ENCODE measurements at regions not wholly inside any gene's neighbourhood (a gene's known extent, or its start where the extent isn't known, plus 50 kb on each side); places are given as distances from the start of the nearest gene placed in this dataset.
"Not testable (repeated sequence)": the region's sequence is repeated elsewhere in the genome, so short reads cannot be mapped to it uniquely, and the experiment has no call there.

- no peak for DNase-seq
Observed at GRCh38 chr1:219430419-219430818, 182.5 kb downstream of the ZC3H11B start.

GRCh38 chr1:219428651-219429050, 184.3 kb downstream of the ZC3H11B start:
- DNase-seq: no peak

GRCh38 chr1:219427989-219428388, 184.9 kb downstream of the ZC3H11B start:
- no peak for DNase-seq

- no peak for DNase-seq
Observed at GRCh38 chr1:219427403-219427802, 185.5 kb downstream of the ZC3H11B start.

GRCh38 chr1:219422811-219423598, 189.9 kb downstream of the ZC3H11B start:
- DNase-seq: no peak

- no peak for DNase-seq
Observed at GRCh38 chr1:219420913-219421312, 192.0 kb downstream of the ZC3H11B start.

- no peak for DNase-seq
Observed at GRCh38 chr1:219419860-219420259, 193.0 kb downstream of the ZC3H11B start.

GRCh38 chr1:219419065-219419464, 193.8 kb downstream of the ZC3H11B start:
- DNase-seq: no peak

- DNase-seq: no peak
Observed at GRCh38 chr1:219417610-219418009, 195.3 kb downstream of the ZC3H11B start.

GRCh38 chr1:219416598-219417238, 196.2 kb downstream of the ZC3H11B start:
- peak; percentile 35 for DNase-seq

GRCh38 chr1:219415915-219416314, 197.0 kb downstream of the ZC3H11B start:
- no peak for DNase-seq

GRCh38 chr1:219415433-219415832, 197.5 kb downstream of the ZC3H11B start:
- DNase-seq: no peak

GRCh38 chr1:219414250-219414649, 198.7 kb downstream of the ZC3H11B start:
- DNase-seq: no peak

- DNase-seq: peak; percentile 61
Observed at GRCh38 chr1:219413536-219413935, 199.4 kb downstream of the ZC3H11B start.

GRCh38 chr1:219412772-219413171, 200.1 kb downstream of the ZC3H11B start:
- no peak for DNase-seq

- DNase-seq: not testable (repeated sequence)
Observed at GRCh38 chr1:219410721-219411120, 202.2 kb downstream of the ZC3H11B start.

GRCh38 chr1:219405531-219406331, 207.2 kb downstream of the ZC3H11B start:
- DNase-seq: no peak

GRCh38 chr1:219404629-219405028, 208.3 kb downstream of the ZC3H11B start:
- no peak for DNase-seq

GRCh38 chr1:219402925-219403324, 210.0 kb downstream of the ZC3H11B start:
- DNase-seq: no peak

- no peak for DNase-seq
Observed at GRCh38 chr1:219401724-219402625, 210.9 kb downstream of the ZC3H11B start.

GRCh38 chr1:219399446-219399845, 213.5 kb downstream of the ZC3H11B start:
- DNase-seq: no peak

- DNase-seq: no peak
Observed at GRCh38 chr1:219398815-219399396, 214.0 kb downstream of the ZC3H11B start.

Data from NCI-H1105 treated with DMSO at 0.1 percent for 48 hours (cell line).